GM23338 (cell line): ENCODE measurements at regions not wholly inside any gene's neighbourhood (a gene's known extent, or its start where the extent isn't known, plus 50 kb on each side); places are given as distances from the start of the nearest gene placed in this dataset.

Source experiments
- ATAC-seq: fragments of 200-7000 bp; cut with Tn5 transposase; 3 replicates; pipeline ENCODE4 v1.9.1; 2020
- DNase-seq: peaks from one replicate; pipeline ENCODE4 v3.0.0-alpha.2; 2015; ENCODE audit warnings: low spot score
- H2AFZ ChIP-seq: fragments of 200-600 bp; sonication (generic); 2 replicates; pipeline ENCODE4 v1.8.0; 2016; ENCODE audit warnings: antibody characterized with exemption, mild to moderate bottlenecking, moderate library complexity
- H3F3A ChIP-seq: fragments of 200-600 bp; sonication (generic); replicated peaks from 2 replicates; pipeline ENCODE4 v1.8.0; 2017; ENCODE audit warnings: antibody characterized with exemption, mixed run types, low read depth
- H3K27ac ChIP-seq: fragments of 200-600 bp; sonication (generic); 2 replicates; pipeline ENCODE4 v1.6.1; 2016; ENCODE audit warnings: low read depth
- H3K27me3 ChIP-seq: fragments of 200-600 bp; sonication (generic); 2 replicates; pipeline ENCODE4 v1.8.0; 2016; ENCODE audit warnings: mild to moderate bottlenecking, mixed run types, moderate library complexity; ENCODE audit not compliant: insufficient read depth
- H3K36me3 ChIP-seq: fragments of 200-600 bp; sonication (generic); 2 replicates; pipeline ENCODE4 v1.8.0; 2016; ENCODE audit warnings: mild to moderate bottlenecking; ENCODE audit not compliant: insufficient read depth
- H3K4me1 ChIP-seq: fragments of 200-600 bp; sonication (generic); 2 replicates; pipeline ENCODE4 v1.8.0; 2016; ENCODE audit warnings: mild to moderate bottlenecking, moderate library complexity; ENCODE audit not compliant: insufficient read depth
- H3K4me2 ChIP-seq: fragments of 200-600 bp; sonication (generic); 2 replicates; pipeline ENCODE4 v1.7.1; 2017; ENCODE audit warnings: mixed run types
- H3K4me3 ChIP-seq: fragments of 200-600 bp; sonication (generic); 2 replicates; pipeline ENCODE4 v1.6.1; 2016; ENCODE audit warnings: mixed run types
- H3K79me2 ChIP-seq: fragments of 200-600 bp; sonication (generic); replicated peaks from 2 replicates; pipeline ENCODE4 v1.8.0; 2017; ENCODE audit warnings: mild to moderate bottlenecking; ENCODE audit not compliant: insufficient read depth
- H3K9me2 ChIP-seq: fragments of 200-600 bp; sonication (generic); 2 replicates; pipeline ENCODE4 v1.8.0; 2017; ENCODE audit not compliant: insufficient read depth
- H4K20me1 ChIP-seq: fragments of 200-600 bp; sonication (generic); replicated peaks from 2 replicates; pipeline ENCODE4 v1.8.0; 2017; ENCODE audit warnings: mild to moderate bottlenecking; ENCODE audit not compliant: insufficient read depth
- H3K27ac Mint-ChIP-seq: 2 replicates; pipeline ENCODE4 v1.8.0; 2020; ENCODE audit warnings: inconsistent platforms, mild to moderate bottlenecking, moderate library complexity, mixed read lengths
- H3K27me3 Mint-ChIP-seq: 3 replicates; pipeline ENCODE4 v1.8.0; 2022; ENCODE audit warnings: low read depth, mild to moderate bottlenecking, moderate library complexity, mixed read lengths, inconsistent platforms; ENCODE audit not compliant: insufficient read depth, poor library complexity
- H3K36me3 Mint-ChIP-seq: 3 replicates; pipeline ENCODE4 v1.8.0; 2021; ENCODE audit warnings: low read depth, mild to moderate bottlenecking, inconsistent platforms, moderate library complexity, mixed read lengths
- H3K4me1 Mint-ChIP-seq: 3 replicates; pipeline ENCODE4 v1.8.0; 2020; ENCODE audit warnings: mild to moderate bottlenecking, inconsistent platforms, mixed read lengths
- H3K4me3 Mint-ChIP-seq: 3 replicates; pipeline ENCODE4 v1.8.0; 2021; ENCODE audit warnings: moderate library complexity, mild to moderate bottlenecking, inconsistent platforms, mixed read lengths
- H3K9me3 Mint-ChIP-seq: 3 replicates; pipeline ENCODE4 v1.8.0; 2020; ENCODE audit warnings: moderate library complexity, mild to moderate bottlenecking, inconsistent platforms, mixed read lengths
- CREB1 ChIP-seq: fragments of 250-450 bp; sonication (Bioruptor Pico); IDR thresholded peaks from 2 replicates; pipeline ENCODE4 v1.5.0; 2020; ENCODE audit warnings: low read depth, mild to moderate bottlenecking, moderate library complexity
- EZH2 ChIP-seq: fragments of 200-600 bp; sonication (generic); IDR thresholded peaks from one replicate; pipeline ENCODE4 v1.8.0; 2017; ENCODE audit warnings: antibody characterized with exemption, mild to moderate bottlenecking, low read depth; ENCODE audit not compliant: unreplicated experiment
- EZH2phosphoT487 ChIP-seq: fragments of 200-600 bp; sonication (generic); IDR thresholded peaks from one replicate; pipeline ENCODE4 v1.8.1; 2018; ENCODE audit warnings: antibody characterized with exemption; ENCODE audit not compliant: unreplicated experiment
- JUNB ChIP-seq: IDR thresholded peaks from one replicate; pipeline ENCODE4 v1.6.1; 2016; ENCODE audit warnings: antibody characterized with exemption; ENCODE audit not compliant: unreplicated experiment
- NANOG ChIP-seq: IDR thresholded peaks from 2 replicates; pipeline ENCODE4 v1.6.1; 2016; ENCODE audit warnings: antibody characterized with exemption, borderline replicate concordance
- POLR2AphosphoS5 ChIP-seq: IDR thresholded peaks from 2 replicates; pipeline ENCODE4 v1.6.1; 2016; ENCODE audit warnings: antibody characterized with exemption, low read depth
- STAT1 ChIP-seq: IDR thresholded peaks from one replicate; pipeline ENCODE4 v1.6.1; 2016; ENCODE audit warnings: antibody characterized with exemption; ENCODE audit not compliant: unreplicated experiment
- ZNF114 ChIP-seq: fragments of 250-450 bp; sonication (Bioruptor Pico); IDR thresholded peaks from 2 replicates; pipeline ENCODE4 v1.5.0; 2020; ENCODE audit warnings: mild to moderate bottlenecking, moderate library complexity
- ZNF331 ChIP-seq: fragments of 250-450 bp; sonication (Bioruptor Pico); IDR thresholded peaks from 2 replicates; pipeline ENCODE4 v1.5.0; 2020; ENCODE audit warnings: low read depth, mild to moderate bottlenecking, moderate library complexity
- TF ChIP-seq, protein P1 (sequence below): fragments of 250-450 bp; sonication (Bioruptor Pico); IDR thresholded peaks from 2 replicates; pipeline ENCODE4 v1.5.0; 2020; ENCODE audit warnings: mild to moderate bottlenecking, moderate library complexity
- TF ChIP-seq, protein P2 (sequence below): IDR thresholded peaks from 2 replicates; pipeline ENCODE4 v1.6.1; 2016; ENCODE audit warnings: antibody characterized with exemption
- TF ChIP-seq, protein P3 (sequence below): IDR thresholded peaks from one replicate; pipeline ENCODE4 v1.6.1; 2018; ENCODE audit warnings: antibody characterized with exemption; ENCODE audit not compliant: unreplicated experiment

DNA sequence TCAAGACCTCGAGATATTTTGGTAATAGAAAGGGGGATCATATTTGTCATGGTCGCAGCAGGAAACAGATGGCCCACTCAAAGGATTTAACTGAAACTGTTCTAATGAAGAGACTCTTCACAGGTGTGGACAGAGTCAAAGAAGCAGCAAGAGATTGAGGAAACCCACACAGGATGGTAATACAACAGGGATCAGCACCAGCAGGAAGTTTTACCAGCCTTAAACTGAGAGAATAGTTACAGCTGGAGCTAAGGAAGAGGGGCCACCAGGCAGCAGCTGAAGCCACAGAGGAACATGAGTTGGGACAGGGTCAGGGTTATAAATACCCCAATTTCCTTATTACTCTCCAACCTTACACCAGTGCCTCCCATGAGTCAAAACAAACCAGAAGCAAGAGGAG is 131.8 kb upstream of the UBE2E2 start:
- Mint-ChIP-seq H3K27me3 (peaks cover 2% of the 10 kb centered on the region), H3K36me3 (no peaks in the 10 kb centered on the region), H3K9me3 (no peaks in the 10 kb centered on the region), H3K4me3 (no peak overlapping the region), H3K4me1 (peaks cover 26% of the 10 kb centered on the region), H3K27ac (no peak overlapping the region)
- Histone ChIP-seq H3F3A (no peaks in the 10 kb centered on the region), H4K20me1 (no peaks in the 10 kb centered on the region), H3K27me3 (peaks cover 6% of the 10 kb centered on the region; the same call in 1 of the 2 replicates), H3K79me2 (no peaks in the 10 kb centered on the region), H3K4me3 (no peak overlapping the region), H3K9me2 (peaks cover 7% of the 10 kb centered on the region; the same call in 1 of the 2 replicates), H3K4me1 (peaks cover 19% of the 10 kb centered on the region), H3K27ac (no peak overlapping the region), H3K4me2 (no peak overlapping the region), H3K36me3 (no peaks in the 10 kb centered on the region), H2AFZ (no peak overlapping the region)
- no peak for TF ChIP-seq POLR2AphosphoS5
- TF ChIP-seq, protein P1, sequence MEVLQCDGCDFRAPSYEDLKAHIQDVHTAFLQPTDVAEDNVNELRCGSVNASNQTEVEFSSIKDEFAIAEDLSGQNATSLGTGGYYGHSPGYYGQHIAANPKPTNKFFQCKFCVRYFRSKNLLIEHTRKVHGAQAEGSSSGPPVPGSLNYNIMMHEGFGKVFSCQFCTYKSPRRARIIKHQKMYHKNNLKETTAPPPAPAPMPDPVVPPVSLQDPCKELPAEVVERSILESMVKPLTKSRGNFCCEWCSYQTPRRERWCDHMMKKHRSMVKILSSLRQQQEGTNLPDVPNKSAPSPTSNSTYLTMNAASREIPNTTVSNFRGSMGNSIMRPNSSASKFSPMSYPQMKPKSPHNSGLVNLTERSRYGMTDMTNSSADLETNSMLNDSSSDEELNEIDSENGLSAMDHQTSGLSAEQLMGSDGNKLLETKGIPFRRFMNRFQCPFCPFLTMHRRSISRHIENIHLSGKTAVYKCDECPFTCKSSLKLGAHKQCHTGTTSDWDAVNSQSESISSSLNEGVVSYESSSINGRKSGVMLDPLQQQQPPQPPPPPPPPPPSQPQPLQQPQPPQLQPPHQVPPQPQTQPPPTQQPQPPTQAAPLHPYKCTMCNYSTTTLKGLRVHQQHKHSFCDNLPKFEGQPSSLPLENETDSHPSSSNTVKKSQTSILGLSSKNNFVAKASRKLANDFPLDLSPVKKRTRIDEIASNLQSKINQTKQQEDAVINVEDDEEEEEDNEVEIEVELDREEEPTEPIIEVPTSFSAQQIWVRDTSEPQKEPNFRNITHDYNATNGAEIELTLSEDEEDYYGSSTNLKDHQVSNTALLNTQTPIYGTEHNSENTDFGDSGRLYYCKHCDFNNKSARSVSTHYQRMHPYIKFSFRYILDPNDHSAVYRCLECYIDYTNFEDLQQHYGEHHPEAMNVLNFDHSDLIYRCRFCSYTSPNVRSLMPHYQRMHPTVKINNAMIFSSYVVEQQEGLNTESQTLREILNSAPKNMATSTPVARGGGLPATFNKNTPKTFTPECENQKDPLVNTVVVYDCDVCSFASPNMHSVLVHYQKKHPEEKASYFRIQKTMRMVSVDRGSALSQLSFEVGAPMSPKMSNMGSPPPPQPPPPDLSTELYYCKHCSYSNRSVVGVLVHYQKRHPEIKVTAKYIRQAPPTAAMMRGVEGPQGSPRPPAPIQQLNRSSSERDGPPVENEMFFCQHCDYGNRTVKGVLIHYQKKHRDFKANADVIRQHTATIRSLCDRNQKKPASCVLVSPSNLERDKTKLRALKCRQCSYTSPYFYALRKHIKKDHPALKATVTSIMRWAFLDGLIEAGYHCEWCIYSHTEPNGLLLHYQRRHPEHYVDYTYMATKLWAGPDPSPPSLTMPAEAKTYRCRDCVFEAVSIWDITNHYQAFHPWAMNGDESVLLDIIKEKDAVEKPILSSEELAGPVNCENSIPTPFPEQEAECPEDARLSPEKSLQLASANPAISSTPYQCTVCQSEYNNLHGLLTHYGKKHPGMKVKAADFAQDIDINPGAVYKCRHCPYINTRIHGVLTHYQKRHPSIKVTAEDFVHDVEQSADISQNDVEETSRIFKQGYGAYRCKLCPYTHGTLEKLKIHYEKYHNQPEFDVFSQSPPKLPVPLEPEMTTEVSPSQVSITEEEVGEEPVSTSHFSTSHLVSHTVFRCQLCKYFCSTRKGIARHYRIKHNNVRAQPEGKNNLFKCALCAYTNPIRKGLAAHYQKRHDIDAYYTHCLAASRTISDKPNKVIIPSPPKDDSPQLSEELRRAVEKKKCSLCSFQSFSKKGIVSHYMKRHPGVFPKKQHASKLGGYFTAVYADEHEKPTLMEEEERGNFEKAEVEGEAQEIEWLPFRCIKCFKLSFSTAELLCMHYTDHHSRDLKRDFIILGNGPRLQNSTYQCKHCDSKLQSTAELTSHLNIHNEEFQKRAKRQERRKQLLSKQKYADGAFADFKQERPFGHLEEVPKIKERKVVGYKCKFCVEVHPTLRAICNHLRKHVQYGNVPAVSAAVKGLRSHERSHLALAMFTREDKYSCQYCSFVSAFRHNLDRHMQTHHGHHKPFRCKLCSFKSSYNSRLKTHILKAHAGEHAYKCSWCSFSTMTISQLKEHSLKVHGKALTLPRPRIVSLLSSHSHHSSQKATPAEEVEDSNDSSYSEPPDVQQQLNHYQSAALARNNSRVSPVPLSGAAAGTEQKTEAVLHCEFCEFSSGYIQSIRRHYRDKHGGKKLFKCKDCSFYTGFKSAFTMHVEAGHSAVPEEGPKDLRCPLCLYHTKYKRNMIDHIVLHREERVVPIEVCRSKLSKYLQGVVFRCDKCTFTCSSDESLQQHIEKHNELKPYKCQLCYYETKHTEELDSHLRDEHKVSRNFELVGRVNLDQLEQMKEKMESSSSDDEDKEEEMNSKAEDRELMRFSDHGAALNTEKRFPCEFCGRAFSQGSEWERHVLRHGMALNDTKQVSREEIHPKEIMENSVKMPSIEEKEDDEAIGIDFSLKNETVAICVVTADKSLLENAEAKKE (CRISPR knock-in tag): no peak
- TF ChIP-seq JUNB: no peak
- no peak for TF ChIP-seq ZNF331 (CRISPR knock-in tag)
- TF ChIP-seq, protein P2, sequence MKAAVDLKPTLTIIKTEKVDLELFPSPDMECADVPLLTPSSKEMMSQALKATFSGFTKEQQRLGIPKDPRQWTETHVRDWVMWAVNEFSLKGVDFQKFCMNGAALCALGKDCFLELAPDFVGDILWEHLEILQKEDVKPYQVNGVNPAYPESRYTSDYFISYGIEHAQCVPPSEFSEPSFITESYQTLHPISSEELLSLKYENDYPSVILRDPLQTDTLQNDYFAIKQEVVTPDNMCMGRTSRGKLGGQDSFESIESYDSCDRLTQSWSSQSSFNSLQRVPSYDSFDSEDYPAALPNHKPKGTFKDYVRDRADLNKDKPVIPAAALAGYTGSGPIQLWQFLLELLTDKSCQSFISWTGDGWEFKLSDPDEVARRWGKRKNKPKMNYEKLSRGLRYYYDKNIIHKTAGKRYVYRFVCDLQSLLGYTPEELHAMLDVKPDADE: no peak
- TF ChIP-seq EZH2: no peak
- no peak for TF ChIP-seq NANOG
- TF ChIP-seq EZH2phosphoT487: no peak
- TF ChIP-seq CREB1 (CRISPR knock-in tag): no peak
- TF ChIP-seq, protein P3, sequence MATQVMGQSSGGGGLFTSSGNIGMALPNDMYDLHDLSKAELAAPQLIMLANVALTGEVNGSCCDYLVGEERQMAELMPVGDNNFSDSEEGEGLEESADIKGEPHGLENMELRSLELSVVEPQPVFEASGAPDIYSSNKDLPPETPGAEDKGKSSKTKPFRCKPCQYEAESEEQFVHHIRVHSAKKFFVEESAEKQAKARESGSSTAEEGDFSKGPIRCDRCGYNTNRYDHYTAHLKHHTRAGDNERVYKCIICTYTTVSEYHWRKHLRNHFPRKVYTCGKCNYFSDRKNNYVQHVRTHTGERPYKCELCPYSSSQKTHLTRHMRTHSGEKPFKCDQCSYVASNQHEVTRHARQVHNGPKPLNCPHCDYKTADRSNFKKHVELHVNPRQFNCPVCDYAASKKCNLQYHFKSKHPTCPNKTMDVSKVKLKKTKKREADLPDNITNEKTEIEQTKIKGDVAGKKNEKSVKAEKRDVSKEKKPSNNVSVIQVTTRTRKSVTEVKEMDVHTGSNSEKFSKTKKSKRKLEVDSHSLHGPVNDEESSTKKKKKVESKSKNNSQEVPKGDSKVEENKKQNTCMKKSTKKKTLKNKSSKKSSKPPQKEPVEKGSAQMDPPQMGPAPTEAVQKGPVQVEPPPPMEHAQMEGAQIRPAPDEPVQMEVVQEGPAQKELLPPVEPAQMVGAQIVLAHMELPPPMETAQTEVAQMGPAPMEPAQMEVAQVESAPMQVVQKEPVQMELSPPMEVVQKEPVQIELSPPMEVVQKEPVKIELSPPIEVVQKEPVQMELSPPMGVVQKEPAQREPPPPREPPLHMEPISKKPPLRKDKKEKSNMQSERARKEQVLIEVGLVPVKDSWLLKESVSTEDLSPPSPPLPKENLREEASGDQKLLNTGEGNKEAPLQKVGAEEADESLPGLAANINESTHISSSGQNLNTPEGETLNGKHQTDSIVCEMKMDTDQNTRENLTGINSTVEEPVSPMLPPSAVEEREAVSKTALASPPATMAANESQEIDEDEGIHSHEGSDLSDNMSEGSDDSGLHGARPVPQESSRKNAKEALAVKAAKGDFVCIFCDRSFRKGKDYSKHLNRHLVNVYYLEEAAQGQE: no peak
- no peak for TF ChIP-seq ZNF114
- TF ChIP-seq STAT1: no peak
- DNase-seq: no peak
- ATAC-seq: no peak
